HFF-Myc (cell line): ENCODE measurements at regions not wholly inside any gene's neighbourhood (a gene's known extent, or its start where the extent isn't known, plus 50 kb on each side); places are given as distances from the start of the nearest gene placed in this dataset.
"Not testable (repeated sequence)": the region's sequence is repeated elsewhere in the genome, so short reads cannot be mapped to it uniquely, and the experiment has no call there.

ENCODE experiments used
- DNase-seq: peaks from one replicate; pipeline ENCODE4 v3.0.0-alpha.2; 2011; ENCODE audit warnings: low read depth; ENCODE audit errors: extremely low read depth
- H3K4me3 ChIP-seq: replicated peaks from 2 replicates; pipeline ENCODE4 v1.5.1; 2011; ENCODE audit warnings: low read depth, mild to moderate bottlenecking, control low read depth, low read length
- CTCF ChIP-seq: IDR thresholded peaks from 2 replicates; pipeline ENCODE4 v1.5.1; 2012; ENCODE audit warnings: mild to moderate bottlenecking, low read depth, low read length, control low read depth; ENCODE audit errors: missing control alignments

GRCh38 chr18:55893948-55894347 lies 306.0 kb upstream of the TCF4 start:
- no peak for TF ChIP-seq CTCF
- no peak for DNase-seq
- H3K4me3 ChIP-seq, result no peak overlapping the region

DNA sequence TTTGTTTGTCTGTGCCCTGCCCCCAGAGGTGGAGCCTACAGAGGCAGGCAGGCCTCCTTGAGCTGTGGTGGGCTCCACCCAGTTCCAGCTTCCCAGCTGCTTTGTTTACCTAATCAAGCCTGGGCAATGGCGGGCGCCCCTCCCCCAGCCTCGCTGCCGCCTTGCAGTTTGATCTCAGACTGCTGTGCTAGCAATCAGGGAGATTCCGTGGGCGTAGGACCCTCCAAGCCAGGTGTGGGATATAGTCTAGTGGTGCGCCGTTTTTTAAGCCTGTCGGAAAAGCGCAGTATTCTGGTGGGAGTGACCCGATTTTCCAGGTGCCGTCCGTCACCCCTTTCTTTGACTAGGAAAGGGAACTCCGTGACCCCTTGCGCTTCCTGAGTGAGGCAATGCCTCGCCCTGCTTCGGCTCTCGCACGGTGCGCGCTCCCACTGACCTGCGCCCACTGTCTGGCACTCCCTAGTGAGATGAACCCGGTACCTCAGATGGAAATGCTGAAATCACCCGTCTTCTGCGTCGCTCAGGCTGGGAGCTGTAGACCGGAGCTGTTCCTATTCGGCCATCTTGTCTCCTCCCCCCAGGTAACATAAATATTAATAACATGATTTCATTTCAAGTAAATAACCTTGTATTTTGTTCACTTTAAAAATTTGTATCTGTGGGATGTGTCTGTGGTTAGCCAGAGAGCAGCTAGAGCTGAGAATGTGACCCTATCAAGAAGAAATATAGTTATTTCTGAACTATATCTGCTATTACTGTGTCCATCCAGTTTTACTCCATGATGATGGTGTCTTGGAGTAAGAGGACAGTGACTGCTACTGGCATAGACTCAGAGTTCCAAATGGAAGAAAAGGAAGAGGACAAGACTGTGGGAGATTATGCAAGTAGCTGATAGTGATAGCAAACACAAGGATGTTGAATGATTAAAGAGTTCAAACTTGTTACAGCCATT lies 305.1 kb upstream of the TCF4 start:
- DNase-seq, H3K4me3 ChIP-seq: not testable (repeated sequence)

DNA sequence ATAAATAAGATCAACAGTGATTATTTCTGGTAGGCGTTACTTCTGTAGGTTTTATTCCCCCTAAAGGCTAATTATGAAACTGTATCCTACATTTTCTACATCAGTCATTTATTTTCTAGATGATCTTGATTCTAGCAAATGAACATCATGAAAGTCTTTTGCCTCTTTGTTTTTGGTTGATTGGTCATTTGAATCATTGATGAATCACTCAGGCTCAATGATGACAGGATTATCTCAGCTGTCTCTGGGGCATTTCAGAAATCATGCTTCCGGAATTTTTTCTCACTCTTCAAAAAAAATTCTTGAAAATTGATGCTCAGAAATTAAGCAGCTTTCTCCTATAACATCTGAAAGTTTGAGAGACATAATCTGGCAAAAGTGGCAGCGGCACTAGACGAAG lies 298.9 kb upstream of the TCF4 start:
- H3K4me3 ChIP-seq, result no peak overlapping the region
- no peak for DNase-seq
- TF ChIP-seq CTCF, result no peak

- TF ChIP-seq CTCF, result no peak
- no peak overlapping the region for H3K4me3 ChIP-seq
- DNase-seq, result no peak
Observed at GRCh38 chr18:55884498-55884897, 296.5 kb upstream of the TCF4 start.

DNA sequence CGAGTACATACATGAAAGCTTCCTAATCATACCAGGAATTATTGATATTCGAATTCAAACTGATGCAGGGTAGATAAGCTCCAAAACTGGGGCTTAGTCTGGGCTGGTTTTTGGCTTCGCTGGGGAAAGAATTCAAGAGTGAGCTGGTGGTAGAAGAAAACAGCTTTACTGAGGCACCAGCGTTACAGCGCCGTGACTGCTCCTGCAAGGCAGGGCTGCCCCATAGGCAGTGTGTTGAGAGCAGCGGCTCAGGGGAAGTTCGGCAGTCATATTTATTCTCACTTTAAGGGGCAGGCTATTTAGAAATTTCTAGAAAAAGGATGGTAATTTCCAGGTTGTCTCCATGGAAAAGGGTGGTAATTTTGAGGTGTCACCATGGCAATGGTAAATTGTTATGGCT lies 292.6 kb upstream of the TCF4 start:
- no peak overlapping the region for H3K4me3 ChIP-seq
- no peak for DNase-seq
- TF ChIP-seq CTCF, result no peak

DNA sequence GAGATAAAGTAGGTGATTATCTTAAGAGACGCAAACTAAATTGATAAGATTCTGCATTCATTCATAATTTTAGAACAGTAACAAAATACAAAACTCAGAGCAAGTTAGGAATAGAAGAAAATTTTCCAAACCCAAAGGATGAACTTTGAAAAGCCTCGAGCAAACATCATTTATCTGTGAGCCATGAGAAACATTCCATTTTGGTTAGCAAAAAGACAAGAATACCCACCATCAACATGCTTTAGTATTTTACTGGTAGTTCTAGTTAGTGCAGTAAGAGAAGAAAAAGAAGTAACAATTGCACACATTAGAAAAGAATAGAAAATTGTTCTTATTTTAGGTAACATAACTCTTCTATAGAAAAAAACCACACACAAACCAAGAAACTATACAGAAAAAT lies 291.3 kb upstream of the TCF4 start:
- DNase-seq, result no peak
- TF ChIP-seq CTCF, result no peak
- H3K4me3 ChIP-seq, result no peak overlapping the region

DNA sequence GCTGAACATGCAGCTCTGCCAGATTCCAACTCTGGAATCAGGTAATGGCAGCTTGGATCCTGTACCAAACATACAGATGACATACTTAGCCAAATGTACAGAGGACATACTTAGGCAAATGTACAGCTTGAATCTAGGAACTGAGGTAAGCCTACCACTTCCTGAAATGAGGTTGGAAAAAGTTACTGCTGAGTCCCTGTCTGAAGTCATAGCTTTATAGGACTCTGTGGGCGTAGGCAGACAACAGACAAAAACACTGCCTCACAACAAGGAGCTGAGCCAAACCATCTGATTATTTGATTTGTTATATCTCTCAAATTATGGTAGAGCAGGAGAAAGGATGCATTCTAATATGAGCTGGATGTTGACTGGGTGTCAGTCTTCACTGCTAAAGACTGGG lies 290.2 kb upstream of the TCF4 start:
- TF ChIP-seq CTCF, result no peak
- DNase-seq, result no peak
- no peak overlapping the region for H3K4me3 ChIP-seq
